ENCODE measurements at regions not wholly inside any gene's neighbourhood (a gene's known extent, or its start where the extent isn't known, plus 50 kb on each side); places are given as distances from the start of the nearest gene placed in this dataset.

- intact Hi-C loops (cut with DNase I) = no loop called here
- no peak for TF ChIP-seq CTCF (IDR thresholded peaks at IDR 0.05)
- no peaks in the 10 kb centered on the region for H3K9me3 ChIP-seq
- H3K4me3 ChIP-seq = no peak overlapping the region
- H3K4me1 ChIP-seq = no peaks in the 10 kb centered on the region
- DNase-seq = no peak
- ATAC-seq = no peak
- 70 to 78% (median 74%) methylated on average over 3 of the region's 3 CpGs for WGBS, 3 donors
- no peaks in the 10 kb centered on the region for H3K27me3 ChIP-seq (ENCODE audit: insufficient read depth in 3 of 3, low read length in 2 of 3)
- no peak overlapping the region for H3K27ac ChIP-seq
- no peaks in the 10 kb centered on the region for H3K36me3 ChIP-seq (ENCODE audit: insufficient read depth in 1 of 2, low read depth in 1 of 2)
Measured at GRCh38 chr3:176927706-176928581, 269.3 kb downstream of the TBL1XR1 start.

GRCh38 chr3:176927280-176927679 lies 270.0 kb downstream of the TBL1XR1 start:
- H3K9me3 ChIP-seq = no peaks in the 10 kb centered on the region
- no peaks in the 10 kb centered on the region for H3K4me1 ChIP-seq
- no peaks in the 10 kb centered on the region for H3K27me3 ChIP-seq (ENCODE audit: insufficient read depth in 3 of 3, low read length in 2 of 3)
- H3K27ac ChIP-seq = no peak overlapping the region
- no peak overlapping the region for H3K4me3 ChIP-seq
- ATAC-seq (no peak), DNase-seq (no peak)
- WGBS, 3 donors = 21 to 24% (median 22%) methylated on average over 3 of the region's 3 CpGs
- no peak for TF ChIP-seq CTCF (IDR thresholded peaks at IDR 0.05)
- no peaks in the 10 kb centered on the region for H3K36me3 ChIP-seq (ENCODE audit: insufficient read depth in 1 of 2, low read depth in 1 of 2)
- intact Hi-C loops (cut with DNase I) = no loop called here

GRCh38 chr3:176926688-176927087 lies 270.6 kb downstream of the TBL1XR1 start:
- Histone ChIP-seq H3K27me3 (ENCODE audit: insufficient read depth in 3 of 3, low read length in 2 of 3) (no peaks in the 10 kb centered on the region), H3K9me3 (no peaks in the 10 kb centered on the region), H3K4me3 (no peak overlapping the region), H3K27ac (no peak overlapping the region), H3K36me3 (ENCODE audit: insufficient read depth in 1 of 2, low read depth in 1 of 2) (no peaks in the 10 kb centered on the region), H3K4me1 (no peaks in the 10 kb centered on the region)
- DNase-seq (no peak), ATAC-seq (no peak)
- TF ChIP-seq CTCF (IDR thresholded peaks at IDR 0.05) = no peak
- 86 to 98% (median 91%) methylated on average over 2 of the region's 2 CpGs for WGBS, 3 donors
- intact Hi-C loops (cut with DNase I) = no loop called here

- DNase-seq (no peak), ATAC-seq (no peak)
- Histone ChIP-seq H3K36me3 (ENCODE audit: insufficient read depth in 1 of 2, low read depth in 1 of 2) (no peaks in the 10 kb centered on the region), H3K27ac (no peak overlapping the region), H3K4me1 (no peaks in the 10 kb centered on the region), H3K9me3 (no peaks in the 10 kb centered on the region), H3K4me3 (no peak overlapping the region), H3K27me3 (ENCODE audit: insufficient read depth in 3 of 3, low read length in 2 of 3) (no peaks in the 10 kb centered on the region)
- intact Hi-C loops (cut with DNase I) = no loop called here
- 70 to 72% (median 70%) methylated on average over 3 of the region's 3 CpGs for WGBS, 3 donors
- no peak for TF ChIP-seq CTCF (IDR thresholded peaks at IDR 0.05)
Measured at GRCh38 chr3:176926034-176926433, 271.2 kb downstream of the TBL1XR1 start.

GRCh38 chr3:176920766-176921160 lies 276.5 kb downstream of the TBL1XR1 start:
- WGBS, 3 donors = 55 to 58% (median 57%) methylated on average over 5 of the region's 5 CpGs
- no peak for DNase-seq
- H3K9me3 ChIP-seq = no peaks in the 10 kb centered on the region
- H3K27me3 ChIP-seq (ENCODE audit: insufficient read depth in 3 of 3, low read length in 2 of 3) = no peaks in the 10 kb centered on the region
- no peaks in the 10 kb centered on the region for H3K4me1 ChIP-seq
- intact Hi-C loops (cut with DNase I) = no loop called here
- ATAC-seq = no peak
- TF ChIP-seq CTCF (IDR thresholded peaks at IDR 0.05) = no peak
- H3K4me3 ChIP-seq = no peak overlapping the region
- no peaks in the 10 kb centered on the region for H3K36me3 ChIP-seq (ENCODE audit: insufficient read depth in 1 of 2, low read depth in 1 of 2)
- H3K27ac ChIP-seq = no peak overlapping the region

Data from psoas muscle (tissue), 7 donors.